Parathyroid adenoma (tissue), 2 donors: ENCODE measurements at regions not wholly inside any gene's neighbourhood (a gene's known extent, or its start where the extent isn't known, plus 50 kb on each side); places are given as distances from the start of the nearest gene placed in this dataset.
"Not testable (repeated sequence)": the region's sequence is repeated elsewhere in the genome, so short reads cannot be mapped to it uniquely, and the experiment has no call there.

Experiments used
- H2AFZ ChIP-seq: fragments of 300-600 bp; sonication (generic); one replicate; pipeline ENCODE4 v1.7.0; 2017; ENCODE audit warnings: antibody characterized with exemption, mild to moderate bottlenecking
- H3K27ac ChIP-seq: fragments of 300-600 bp; sonication (generic); one replicate; pipeline ENCODE4 v1.7.0; 2017
- H3K27me3 ChIP-seq: fragments of 300-600 bp; sonication (generic); one replicate; pipeline ENCODE4 v1.7.0; 2017; ENCODE audit warnings: low read length; ENCODE audit not compliant: control insufficient read depth, insufficient read depth
- H3K36me3 ChIP-seq: fragments of 300-600 bp; sonication (generic); one replicate; pipeline ENCODE4 v1.7.0; 2017; ENCODE audit warnings: low read length; ENCODE audit not compliant: control insufficient read depth, insufficient read depth
- H3K4me1 ChIP-seq: fragments of 300-600 bp; sonication (generic); one replicate; pipeline ENCODE4 v1.7.0; 2017; ENCODE audit warnings: control low read depth
- H3K4me2 ChIP-seq: fragments of 300-600 bp; sonication (generic); one replicate; pipeline ENCODE4 v1.7.0; 2017; ENCODE audit warnings: low read length
- H3K4me3 ChIP-seq: fragments of 300-600 bp; sonication (generic); one replicate; pipeline ENCODE4 v1.7.0; 2017; ENCODE audit warnings: low read depth, low read length
- H3K79me2 ChIP-seq: fragments of 300-600 bp; sonication (generic); one replicate; pipeline ENCODE4 v1.7.0; 2017; ENCODE audit warnings: control low read depth
- H3K9ac ChIP-seq: fragments of 300-600 bp; sonication (generic); one replicate; pipeline ENCODE4 v1.7.0; 2017; ENCODE audit warnings: mild to moderate bottlenecking
- H3K9me3 ChIP-seq: fragments of 300-600 bp; sonication (generic); one replicate; pipeline ENCODE4 v1.7.0; 2017; ENCODE audit warnings: low read length; ENCODE audit not compliant: control insufficient read depth
- TF ChIP-seq, protein P1 (sequence below): fragments of 300-600 bp; sonication (generic); IDR thresholded peaks from one replicate; pipeline ENCODE4 v1.7.0; 2017; ENCODE audit warnings: antibody characterized with exemption, mild to moderate bottlenecking
- donor health status: primary hyperparathyroidism.

- no peak overlapping the region for H3K4me3 ChIP-seq
- no peak overlapping the region for H3K4me2 ChIP-seq
- no peaks in the 10 kb centered on the region for H3K79me2 ChIP-seq
- H2AFZ ChIP-seq: no peak overlapping the region
- TF ChIP-seq, protein P1, sequence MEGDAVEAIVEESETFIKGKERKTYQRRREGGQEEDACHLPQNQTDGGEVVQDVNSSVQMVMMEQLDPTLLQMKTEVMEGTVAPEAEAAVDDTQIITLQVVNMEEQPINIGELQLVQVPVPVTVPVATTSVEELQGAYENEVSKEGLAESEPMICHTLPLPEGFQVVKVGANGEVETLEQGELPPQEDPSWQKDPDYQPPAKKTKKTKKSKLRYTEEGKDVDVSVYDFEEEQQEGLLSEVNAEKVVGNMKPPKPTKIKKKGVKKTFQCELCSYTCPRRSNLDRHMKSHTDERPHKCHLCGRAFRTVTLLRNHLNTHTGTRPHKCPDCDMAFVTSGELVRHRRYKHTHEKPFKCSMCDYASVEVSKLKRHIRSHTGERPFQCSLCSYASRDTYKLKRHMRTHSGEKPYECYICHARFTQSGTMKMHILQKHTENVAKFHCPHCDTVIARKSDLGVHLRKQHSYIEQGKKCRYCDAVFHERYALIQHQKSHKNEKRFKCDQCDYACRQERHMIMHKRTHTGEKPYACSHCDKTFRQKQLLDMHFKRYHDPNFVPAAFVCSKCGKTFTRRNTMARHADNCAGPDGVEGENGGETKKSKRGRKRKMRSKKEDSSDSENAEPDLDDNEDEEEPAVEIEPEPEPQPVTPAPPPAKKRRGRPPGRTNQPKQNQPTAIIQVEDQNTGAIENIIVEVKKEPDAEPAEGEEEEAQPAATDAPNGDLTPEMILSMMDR: no peak
- no peaks in the 10 kb centered on the region for H3K36me3 ChIP-seq
- H3K4me1 ChIP-seq: no peaks in the 10 kb centered on the region
- no peaks in the 10 kb centered on the region for H3K9me3 ChIP-seq
- no peak overlapping the region for H3K9ac ChIP-seq
- no peak overlapping the region for H3K27ac ChIP-seq
- H3K27me3 ChIP-seq: no peaks in the 10 kb centered on the region
Observed at GRCh38 chr14:70245026-70245425, 56.3 kb upstream of the SLC8A3 start.

- Histone ChIP-seq H3K4me1 (no peaks in the 10 kb centered on the region), H3K9me3 (no peaks in the 10 kb centered on the region), H3K4me3 (no peak overlapping the region), H3K27me3 (no peaks in the 10 kb centered on the region), H3K79me2 (no peaks in the 10 kb centered on the region), H2AFZ (no peak overlapping the region), H3K27ac (no peak overlapping the region), H3K4me2 (no peak overlapping the region), H3K36me3 (no peaks in the 10 kb centered on the region), H3K9ac (no peak overlapping the region)
- TF ChIP-seq, protein P1: no peak
Observed at GRCh38 chr14:70239802-70240201, 51.1 kb upstream of the SLC8A3 start.

DNA sequence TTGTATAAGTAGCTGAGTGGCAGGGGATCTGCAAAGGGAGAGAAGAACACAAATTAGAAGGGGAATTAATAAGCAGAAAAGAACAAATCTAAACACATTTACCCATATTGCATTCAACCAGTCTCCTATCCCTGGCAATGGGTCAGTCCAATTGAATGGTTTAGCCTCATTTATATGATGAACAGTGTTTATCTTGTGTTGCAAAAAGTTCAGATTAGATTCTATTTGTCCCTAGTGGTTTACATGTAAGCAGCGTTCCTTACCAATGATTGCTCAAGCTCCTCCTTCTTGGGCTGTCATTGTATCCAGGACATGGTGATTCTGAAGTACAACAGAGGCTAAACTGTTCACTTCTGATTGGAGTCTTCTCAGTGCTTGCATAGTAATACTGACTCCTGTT lies 49.9 kb upstream of the SLC8A3 start:
- not testable (repeated sequence) for H2AFZ ChIP-seq, H3K79me2 ChIP-seq, H3K4me2 ChIP-seq, H3K4me3 ChIP-seq, H3K9ac ChIP-seq, H3K27ac ChIP-seq, H3K36me3 ChIP-seq, H3K9me3 ChIP-seq, H3K27me3 ChIP-seq, H3K4me1 ChIP-seq
